Stimulated activated CD4-positive, alpha-beta T cell treated with anti-CD3 and anti-CD28 coated beads, Interleukin-15, amount 100 ng/mL, for 24 hours (primary cell): ENCODE measurements at regions not wholly inside any gene's neighbourhood (a gene's known extent, or its start where the extent isn't known, plus 50 kb on each side); places are given as distances from the start of the nearest gene placed in this dataset.

Experiments used
- DNase-seq: peaks from one replicate; pipeline ENCODE4 v3.0.0-alpha.2; 2020

DNA sequence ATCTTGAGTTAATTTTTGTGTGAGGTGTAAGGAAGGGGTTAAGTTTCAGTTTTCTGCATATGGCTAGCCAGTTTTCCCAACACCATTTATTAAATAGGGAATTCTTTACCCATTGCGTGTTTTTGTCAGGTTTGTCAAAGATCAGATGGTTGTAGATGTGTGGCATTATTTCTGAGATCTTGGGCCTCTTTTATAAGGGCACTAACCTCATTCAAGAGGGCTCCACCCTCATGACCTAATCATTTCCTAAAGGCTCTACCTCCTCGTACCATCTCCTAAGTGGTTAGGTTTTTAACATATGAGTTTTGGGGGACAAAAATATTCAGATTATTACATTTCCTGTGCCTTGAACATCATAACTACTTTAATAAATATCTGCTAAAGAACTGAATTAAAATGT lies 510.9 kb downstream of the UTRN start:
- no peak for DNase-seq

DNA sequence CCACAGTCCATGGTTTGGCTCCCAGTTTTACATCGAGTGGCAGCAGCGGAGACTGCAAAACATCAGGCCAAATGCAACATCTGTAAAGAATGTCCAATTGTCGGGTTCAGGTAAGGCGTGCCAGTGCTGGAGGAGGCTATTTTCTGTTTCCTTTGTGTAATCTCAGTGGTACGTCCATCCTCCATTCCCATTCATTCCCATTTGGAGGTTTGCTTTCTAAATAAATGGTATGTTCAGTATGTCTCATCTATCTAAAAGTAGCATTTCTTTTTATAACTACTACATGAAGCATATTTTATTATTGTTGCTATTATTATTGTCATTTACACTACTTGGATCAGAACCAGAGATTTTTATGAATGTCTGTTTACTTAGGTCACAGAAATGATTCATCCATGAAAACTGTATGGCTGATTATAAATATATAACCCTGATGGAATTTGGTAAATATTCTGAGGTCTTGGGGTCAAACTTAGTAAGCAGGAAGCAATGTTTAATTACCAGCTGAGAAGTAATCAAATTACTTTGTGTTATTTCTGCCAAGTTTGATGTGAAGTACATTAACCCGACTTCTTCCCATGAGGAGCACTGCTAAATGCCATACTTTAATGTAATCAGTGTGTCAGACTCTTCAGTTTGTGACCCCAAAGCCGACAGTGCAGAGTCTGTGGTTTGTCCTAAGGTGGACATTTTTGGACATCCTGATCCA lies 512.9 kb downstream of the UTRN start:
- DNase-seq = no peak

- DNase-seq = no peak
These were observed 519.2 kb downstream of the UTRN start for GRCh38 chr6:144804246-144804790.

GRCh38 chr6:144805049-144805448 lies 519.9 kb downstream of the UTRN start:
- DNase-seq = no peak

GRCh38 chr6:144806222-144806621 lies 521.1 kb downstream of the UTRN start:
- no peak for DNase-seq

GRCh38 chr6:144809120-144809519 lies 524.0 kb downstream of the UTRN start:
- DNase-seq = no peak

DNA sequence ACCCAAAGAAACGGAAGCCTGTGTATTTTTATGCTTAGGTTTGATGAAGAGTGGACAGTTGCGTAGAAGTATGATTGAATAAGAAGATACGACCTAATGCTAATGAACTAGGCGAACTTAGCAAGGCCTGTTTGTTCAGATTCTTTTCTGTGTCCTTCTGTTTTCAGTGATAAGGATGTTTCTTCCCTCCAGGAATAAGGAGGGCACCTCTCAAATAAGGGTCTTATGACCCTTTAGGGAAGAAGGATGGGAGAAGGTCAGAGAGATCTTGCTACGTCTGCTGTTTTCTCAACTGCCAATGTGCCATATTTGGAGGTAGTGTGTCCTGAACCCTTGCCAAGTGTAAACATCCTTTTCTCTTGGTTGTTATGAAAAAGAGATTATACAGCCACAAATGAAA lies 524.8 kb downstream of the UTRN start:
- DNase-seq = no peak

DNA sequence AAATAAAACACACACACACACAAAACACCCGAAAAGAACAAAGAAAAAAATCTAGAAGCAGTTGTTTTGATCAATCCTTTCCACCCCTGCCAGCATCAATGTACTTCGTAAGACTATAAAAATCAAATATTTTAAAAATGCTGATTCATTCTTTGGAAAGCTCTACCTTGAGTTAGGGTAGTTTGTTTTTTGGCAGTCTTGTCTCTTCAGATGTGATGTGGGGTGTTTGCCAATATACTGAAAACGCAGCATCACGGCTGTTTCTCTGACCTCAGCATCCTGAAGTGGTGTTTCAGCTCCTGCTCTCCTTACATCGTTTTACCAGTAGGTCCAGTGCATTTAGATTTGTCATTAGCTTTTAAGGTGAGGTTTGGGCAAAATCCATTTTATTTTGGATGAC lies 526.0 kb downstream of the UTRN start:
- no peak for DNase-seq

DNA sequence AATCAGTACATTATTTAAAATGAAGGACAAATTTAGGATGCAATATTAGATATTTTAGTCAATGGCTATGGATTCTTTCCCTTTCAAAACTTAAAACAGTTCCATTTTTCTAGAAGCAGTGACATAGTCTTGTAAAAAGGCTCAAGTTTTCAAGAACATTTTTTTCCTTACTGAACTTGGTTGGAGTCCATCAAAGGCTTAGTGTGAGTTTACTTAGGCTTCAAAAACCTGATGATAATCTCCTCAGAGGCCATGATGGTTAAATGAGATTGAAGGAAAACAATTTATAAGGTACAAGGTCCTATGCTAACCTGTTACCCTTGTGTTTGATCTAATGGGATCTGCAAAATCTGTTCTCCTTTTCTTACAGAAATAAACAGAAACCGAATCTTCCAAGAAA lies 531.8 kb downstream of the UTRN start:
- DNase-seq = no peak

- no peak for DNase-seq
These were observed 535.1 kb downstream of the UTRN start for GRCh38 chr6:144820270-144820669.

DNA sequence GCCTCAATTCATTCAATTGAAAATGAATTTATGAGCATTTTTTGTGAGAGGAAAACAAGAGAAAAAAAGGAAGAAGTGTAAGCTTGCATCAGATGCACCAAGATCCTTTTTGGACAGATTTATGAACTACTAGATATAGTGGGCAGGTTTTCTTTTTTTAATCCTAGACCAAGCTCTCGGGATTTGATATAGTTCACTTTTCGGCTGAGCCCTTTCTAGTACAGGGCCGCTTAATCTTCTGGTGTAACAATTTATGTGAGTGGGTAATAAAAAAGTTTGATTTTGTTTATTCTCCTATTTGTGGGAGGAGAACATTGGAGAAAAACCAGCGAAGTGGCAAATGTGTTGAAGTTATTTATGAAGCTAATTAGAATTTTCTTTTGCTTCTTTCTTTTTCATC lies 538.0 kb downstream of the UTRN start:
- DNase-seq = no peak

- DNase-seq = no peak
These were observed 538.9 kb downstream of the UTRN start for GRCh38 chr6:144824018-144824417.

DNA sequence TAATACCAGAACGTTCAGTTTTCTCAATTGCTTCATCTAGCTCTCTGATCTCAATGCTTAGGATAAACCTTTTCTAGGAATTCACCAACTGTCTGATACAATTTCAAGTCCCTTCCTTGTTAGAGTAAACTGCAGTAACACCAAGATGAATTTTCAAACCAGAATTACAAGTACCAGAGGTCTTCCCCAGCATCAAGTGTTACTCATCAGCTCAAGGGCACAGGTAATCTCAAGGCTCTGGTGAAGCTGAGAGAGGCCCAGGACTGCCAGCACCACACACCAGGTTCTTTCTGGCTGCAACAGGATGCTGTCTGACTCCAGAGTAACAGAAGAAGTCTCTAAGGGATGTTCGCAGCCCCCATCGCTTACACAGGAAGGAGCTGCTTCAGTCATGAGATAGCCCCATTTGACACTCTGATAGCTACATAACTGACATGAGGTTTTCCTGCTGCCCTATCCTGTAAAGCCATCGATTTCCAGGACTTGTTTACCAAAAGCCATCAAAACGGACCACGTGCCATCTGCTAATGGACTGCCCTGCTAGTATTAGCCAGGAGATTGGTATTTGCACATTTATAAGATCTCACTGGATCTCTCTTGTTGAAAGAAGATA lies 549.4 kb downstream of the UTRN start:
- DNase-seq = no peak

DNA sequence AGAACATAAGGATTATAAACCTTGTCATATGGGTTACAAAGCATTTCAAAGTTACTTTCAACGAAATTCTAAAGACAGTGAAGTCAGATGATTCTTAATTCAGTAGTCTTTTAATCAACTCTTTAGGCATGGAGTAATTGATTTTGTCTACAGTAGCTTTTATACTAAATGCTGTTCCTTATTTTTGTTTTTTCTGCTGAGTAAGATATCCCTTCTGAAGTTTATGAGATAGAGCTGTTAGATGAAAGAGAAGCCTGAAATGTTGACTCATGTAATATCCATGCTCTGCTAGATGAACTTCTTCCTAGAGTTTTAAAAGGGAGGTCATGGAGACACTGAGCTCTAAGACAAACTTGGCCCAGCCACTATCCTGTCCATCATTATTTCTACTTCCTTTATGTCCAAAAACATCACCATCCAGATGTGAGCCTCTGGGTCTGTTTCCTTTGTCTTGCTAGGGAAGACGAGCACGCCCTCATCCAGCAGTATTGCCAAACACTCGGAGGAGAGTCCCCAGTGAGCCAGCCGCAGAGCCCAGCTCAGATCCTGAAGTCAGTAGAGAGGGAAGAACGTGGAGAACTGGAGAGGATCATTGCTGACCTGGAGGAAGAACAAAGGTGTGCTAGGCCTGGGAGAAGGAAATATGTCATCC lies 550.3 kb downstream of the UTRN start:
- no peak for DNase-seq

- no peak for DNase-seq
These were observed 555.5 kb downstream of the UTRN start for GRCh38 chr6:144840619-144841018.

GRCh38 chr6:144843701-144844100 lies 558.6 kb downstream of the UTRN start:
- no peak for DNase-seq

DNA sequence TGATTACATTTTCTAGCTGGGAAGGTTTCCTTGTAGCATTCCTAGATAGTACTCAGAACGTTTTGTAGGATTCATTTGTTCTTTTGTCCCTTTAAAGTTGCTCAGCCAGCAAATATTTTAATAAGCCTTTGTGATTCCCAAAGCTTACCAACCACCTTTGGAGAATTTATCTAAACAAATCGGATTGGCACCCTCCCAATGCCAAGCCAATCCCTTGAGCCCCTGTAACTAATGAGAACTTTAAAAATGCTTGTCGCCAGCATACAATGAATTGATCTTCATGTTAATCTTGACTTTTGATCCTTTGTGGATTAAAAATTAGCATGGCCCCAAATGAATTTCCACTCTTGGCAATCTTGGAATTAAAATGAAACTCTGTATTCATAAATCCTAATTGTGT lies 559.5 kb downstream of the UTRN start:
- no peak for DNase-seq

- no peak for DNase-seq
These were observed 560.1 kb downstream of the UTRN start for GRCh38 chr6:144845186-144845585.

GRCh38 chr6:144847916-144848315 lies 562.8 kb downstream of the UTRN start:
- DNase-seq = no peak

- DNase-seq = no peak
These were observed 564.8 kb downstream of the UTRN start for GRCh38 chr6:144849920-144850319.

GRCh38 chr6:144853603-144854002 lies 568.5 kb downstream of the UTRN start:
- no peak for DNase-seq

DNA sequence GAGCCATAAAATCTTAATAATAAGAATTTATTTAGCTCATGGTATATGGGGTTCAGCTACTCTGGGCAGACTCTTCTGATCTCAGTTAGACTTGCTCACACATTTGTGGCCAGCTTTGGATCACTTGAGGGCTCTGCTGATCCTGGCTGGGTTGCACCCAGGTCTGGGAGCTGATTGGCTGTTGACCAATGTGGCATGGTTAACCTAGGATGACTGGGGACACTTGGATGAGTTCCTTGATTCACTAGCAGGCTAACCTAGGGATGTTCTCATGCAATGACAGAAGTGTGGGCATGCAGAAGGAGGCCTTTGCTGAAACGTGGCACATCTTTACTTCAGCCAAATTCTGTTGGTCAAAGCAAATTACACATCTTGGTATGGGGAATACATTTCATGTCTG lies 569.5 kb downstream of the UTRN start:
- no peak for DNase-seq

GRCh38 chr6:144855375-144855774 lies 570.2 kb downstream of the UTRN start:
- no peak for DNase-seq
